ENCODE measurements at regions not wholly inside any gene's neighbourhood (a gene's known extent, or its start where the extent isn't known, plus 50 kb on each side); places are given as distances from the start of the nearest gene placed in this dataset.

GRCh38 chr3:124413989-124414598, 316.2 kb upstream of the UMPS start:
- DNase-seq = no peak

- no peak for DNase-seq
These were observed 314.7 kb upstream of the UMPS start for GRCh38 chr3:124415446-124415960.

GRCh38 chr3:124419303-124419702, 310.9 kb upstream of the UMPS start:
- DNase-seq = no peak

GRCh38 chr3:124420392-124420791, 309.9 kb upstream of the UMPS start:
- no peak for DNase-seq

- no peak for DNase-seq
These were observed 307.4 kb upstream of the UMPS start for GRCh38 chr3:124422805-124423204.

GRCh38 chr3:124424396-124424795, 305.9 kb upstream of the UMPS start:
- DNase-seq = no peak

GRCh38 chr3:124425972-124426371, 304.3 kb upstream of the UMPS start:
- DNase-seq = no peak

- no peak for DNase-seq
These were observed 301.7 kb upstream of the UMPS start for GRCh38 chr3:124428372-124429128.

- no peak for DNase-seq
These were observed 301.0 kb upstream of the UMPS start for GRCh38 chr3:124429129-124429815.

- DNase-seq = no peak
These were observed 298.8 kb upstream of the UMPS start for GRCh38 chr3:124431331-124431994.

GRCh38 chr3:124434176-124434575, 296.1 kb upstream of the UMPS start:
- no peak for DNase-seq

GRCh38 chr3:124435467-124435866, 294.8 kb upstream of the UMPS start:
- no peak for DNase-seq

GRCh38 chr3:124438813-124439212, 291.4 kb upstream of the UMPS start:
- DNase-seq = no peak

- no peak for DNase-seq
These were observed 290.6 kb upstream of the UMPS start for GRCh38 chr3:124439603-124440002.

GRCh38 chr3:124441766-124442165, 288.5 kb upstream of the UMPS start:
- DNase-seq = no peak

GRCh38 chr3:124442463-124442862, 287.8 kb upstream of the UMPS start:
- no peak for DNase-seq

GRCh38 chr3:124443446-124443845, 286.8 kb upstream of the UMPS start:
- no peak for DNase-seq

- DNase-seq = no peak
These were observed 286.2 kb upstream of the UMPS start for GRCh38 chr3:124444075-124444474.

- DNase-seq = no peak
These were observed 285.4 kb upstream of the UMPS start for GRCh38 chr3:124444896-124445295.

- no peak for DNase-seq
These were observed 282.4 kb upstream of the UMPS start for GRCh38 chr3:124447845-124448244.

GRCh38 chr3:124448954-124449353, 281.3 kb upstream of the UMPS start:
- DNase-seq = no peak

GRCh38 chr3:124450366-124450765, 279.9 kb upstream of the UMPS start:
- no peak for DNase-seq

GRCh38 chr3:124451630-124452317, 278.5 kb upstream of the UMPS start:
- DNase-seq = no peak
